ENCODE measurements at regions not wholly inside any gene's neighbourhood (a gene's known extent, or its start where the extent isn't known, plus 50 kb on each side); places are given as distances from the start of the nearest gene placed in this dataset.

GRCh38 chr5:88544671-88545070, 276.0 kb upstream of the TMEM161B start:
- Histone ChIP-seq H4K20me1 (ENCODE audit: control insufficient read depth, insufficient read depth, low read depth, low read length) (no peaks in the 10 kb centered on the region), H3K4me1 (ENCODE audit: control insufficient read depth, low read length) (no peaks in the 10 kb centered on the region), H3K27me3 (ENCODE audit: control insufficient read depth, low read length) (no peaks in the 10 kb centered on the region), H3K4me2 (ENCODE audit: low read length) (no peak overlapping the region), H3K9me2 (replicated peaks; ENCODE audit: control insufficient read depth, low read length) (no peaks in the 10 kb centered on the region), H3K9me3 (ENCODE audit: control insufficient read depth, insufficient read depth, low read length) (no peaks in the 10 kb centered on the region), H3K79me2 (ENCODE audit: control insufficient read depth, low read length) (no peaks in the 10 kb centered on the region), H3K4me3 (ENCODE audit: low read length) (no peak overlapping the region), H3F3A (ENCODE audit: control insufficient read depth, insufficient read depth) (no peaks in the 10 kb centered on the region), H3K36me3 (ENCODE audit: control insufficient read depth, low read length) (no peaks in the 10 kb centered on the region), H3K27ac (ENCODE audit: low read depth, low read length) (no peak overlapping the region)
- no peak for TF ChIP-seq CTCF (IDR thresholded peaks at IDR 0.05; ENCODE audit: low read depth, low read length, poor library complexity, severe bottlenecking)
- TF ChIP-seq EZH2phosphoT487 (IDR thresholded peaks at IDR 0.05; ENCODE audit: borderline replicate concordance, low read length) = no peak

GRCh38 chr5:88544136-88544645, 275.5 kb upstream of the TMEM161B start:
- Histone ChIP-seq H3K27me3 (ENCODE audit: control insufficient read depth, low read length) (no peaks in the 10 kb centered on the region), H3F3A (ENCODE audit: control insufficient read depth, insufficient read depth) (no peaks in the 10 kb centered on the region), H3K9me2 (replicated peaks; ENCODE audit: control insufficient read depth, low read length) (no peaks in the 10 kb centered on the region), H3K79me2 (ENCODE audit: control insufficient read depth, low read length) (no peaks in the 10 kb centered on the region), H3K4me2 (ENCODE audit: low read length) (no peak overlapping the region), H3K36me3 (ENCODE audit: control insufficient read depth, low read length) (no peaks in the 10 kb centered on the region), H4K20me1 (ENCODE audit: control insufficient read depth, insufficient read depth, low read depth, low read length) (no peaks in the 10 kb centered on the region), H3K9me3 (ENCODE audit: control insufficient read depth, insufficient read depth, low read length) (no peaks in the 10 kb centered on the region), H3K27ac (ENCODE audit: low read depth, low read length) (no peak overlapping the region), H3K4me3 (ENCODE audit: low read length) (no peak overlapping the region), H3K4me1 (ENCODE audit: control insufficient read depth, low read length) (no peaks in the 10 kb centered on the region)
- TF ChIP-seq CTCF (IDR thresholded peaks at IDR 0.05; ENCODE audit: low read depth, low read length, poor library complexity, severe bottlenecking) = no peak
- TF ChIP-seq EZH2phosphoT487 (IDR thresholded peaks at IDR 0.05; ENCODE audit: borderline replicate concordance, low read length) = no peak

GRCh38 chr5:88542786-88543185, 274.1 kb upstream of the TMEM161B start:
- Histone ChIP-seq H3K9me2 (replicated peaks; ENCODE audit: control insufficient read depth, low read length) (no peaks in the 10 kb centered on the region), H4K20me1 (ENCODE audit: control insufficient read depth, insufficient read depth, low read depth, low read length) (no peaks in the 10 kb centered on the region), H3K36me3 (ENCODE audit: control insufficient read depth, low read length) (no peaks in the 10 kb centered on the region), H3K9me3 (ENCODE audit: control insufficient read depth, insufficient read depth, low read length) (no peaks in the 10 kb centered on the region), H3K79me2 (ENCODE audit: control insufficient read depth, low read length) (no peaks in the 10 kb centered on the region), H3K27me3 (ENCODE audit: control insufficient read depth, low read length) (no peaks in the 10 kb centered on the region), H3K27ac (ENCODE audit: low read depth, low read length) (no peak overlapping the region), H3F3A (ENCODE audit: control insufficient read depth, insufficient read depth) (no peaks in the 10 kb centered on the region), H3K4me1 (ENCODE audit: control insufficient read depth, low read length) (no peaks in the 10 kb centered on the region), H3K4me2 (ENCODE audit: low read length) (no peak overlapping the region), H3K4me3 (ENCODE audit: low read length) (no peak overlapping the region)
- no peak for TF ChIP-seq CTCF (IDR thresholded peaks at IDR 0.05; ENCODE audit: low read depth, low read length, poor library complexity, severe bottlenecking)
- no peak for TF ChIP-seq EZH2phosphoT487 (IDR thresholded peaks at IDR 0.05; ENCODE audit: borderline replicate concordance, low read length)

Data from DOHH2 (cell line).